K562 (cell line): ENCODE measurements at regions not wholly inside any gene's neighbourhood (a gene's known extent, or its start where the extent isn't known, plus 50 kb on each side); places are given as distances from the start of the nearest gene placed in this dataset.

ENCODE experiments used
- ATAC-seq: fragments of 200-7000 bp; cut with Tn5 transposase; 3 replicates; pipeline ENCODE4 v1.9.1; 2020; ENCODE audit warnings: moderate library complexity
- BruUV-seq: library from RNA; stranded (reverse); fragments of 400-500 nt; replicated peaks from 2 replicates; lab custom pipeline; 2021; lab: Mats Ljungman, UMichigan
- CTCF ChIA-PET: fragments of 300-600 bp; formaldehyde crosslinking; extraction: SDS; loops from one replicate; lab custom pipeline; 2021; ENCODE audit warnings: low intra/inter-chr PET ratio; lab: Yijun Ruan, JAX
- POLR2A ChIA-PET: fragments of 300-600, 350-650 bp; sonication (Branson Sonifier 250); formaldehyde crosslinking; extraction: SDS; loops from one replicate; lab custom pipeline; 2021; ENCODE audit warnings: antibody characterized with exemption, inconsistent platforms; lab: Yijun Ruan, JAX
- DNase-seq, 4 experiments: peaks; one replicate each; pipeline versions ENCODE4 v3.0.0 to v3.0.0-alpha.2; 2011 to 2018; ENCODE audit warnings: low spot score in 3 of 4, mixed read lengths in 3 of 4; ENCODE audit errors: extremely low read depth in 1 of 4
- FAIRE-seq: peaks from 2 replicates; lab custom pipeline; 2011; peaks lifted over from hg19 to GRCh38; lab: Jason Lieb, UNC
- H2AFZ ChIP-seq: 2 replicates; pipeline ENCODE4 v1.6.0; 2011; ENCODE audit warnings: low read depth, low read length, control low read depth, inconsistent platforms
- H3K27ac ChIP-seq: fragments of 200-600 bp; 3 replicates; pipeline ENCODE4 v1.8.0; 2011; ENCODE audit warnings: low read depth, mild to moderate bottlenecking, control low read depth, inconsistent platforms, low read length, moderate library complexity, mixed read lengths; ENCODE audit errors: extremely low read depth
- H3K27me3 ChIP-seq, 2 experiments: fragments of 300-600 bp in 1 of 2; 2 replicates in 1 of 2; 3 replicates in 1 of 2; pipeline versions ENCODE4 v1.6.0 to v1.8.0; 2011; ENCODE audit warnings: inconsistent platforms in 2 of 2, low read length in 2 of 2, mild to moderate bottlenecking in 1 of 2, mixed read lengths in 1 of 2, moderate library complexity in 1 of 2; ENCODE audit not compliant: control insufficient read depth in 2 of 2, insufficient read depth in 2 of 2
- H3K36me3 ChIP-seq: fragments of 300-600 bp; 3 replicates; pipeline ENCODE4 v1.8.0; 2011; ENCODE audit warnings: mild to moderate bottlenecking, low read length, inconsistent platforms; ENCODE audit not compliant: control insufficient read depth, insufficient read depth
- H3K4me1 ChIP-seq, 2 experiments: fragments of 200-600 bp in 1 of 2; replicated peaks in 1 of 2; 2 replicates in 1 of 2; 3 replicates in 1 of 2; pipeline versions ENCODE4 v1.5.1 to v1.8.0; 2011; ENCODE audit warnings: inconsistent platforms in 2 of 2, low read length in 2 of 2, mild to moderate bottlenecking in 1 of 2, mixed read lengths in 1 of 2, moderate library complexity in 1 of 2; ENCODE audit not compliant: control insufficient read depth in 2 of 2, insufficient read depth in 2 of 2
- H3K4me2 ChIP-seq: 2 replicates; pipeline ENCODE4 v1.6.1; 2011; ENCODE audit warnings: low read length, control low read depth, inconsistent platforms, mixed read lengths; ENCODE audit not compliant: insufficient read depth
- H3K4me3 ChIP-seq: fragments of 200-600 bp; sonication (generic), shearing (Covaris generic); 2 replicates; pipeline ENCODE4 v1.5.1; 2016; ENCODE audit warnings: control low read depth, inconsistent platforms
- H3K79me2 ChIP-seq: fragments of 200-600 bp; 3 replicates; pipeline ENCODE4 v1.8.0; 2011; ENCODE audit warnings: low read length, inconsistent platforms; ENCODE audit not compliant: control insufficient read depth, insufficient read depth
- H3K9ac ChIP-seq, 2 experiments: 2 replicates each; pipeline versions ENCODE4 v1.6.0 to v1.6.1; 2011; ENCODE audit warnings: low read depth in 2 of 2, low read length in 2 of 2, control low read depth in 1 of 2, inconsistent platforms in 1 of 2, mild to moderate bottlenecking in 1 of 2, mixed read lengths in 1 of 2; ENCODE audit not compliant: insufficient read depth in 1 of 2
- H3K9me1 ChIP-seq: one replicate; pipeline ENCODE4 v1.6.0; 2011; ENCODE audit warnings: inconsistent platforms, mild to moderate bottlenecking, low read length, moderate library complexity; ENCODE audit not compliant: control insufficient read depth, insufficient read depth
- H3K9me3 ChIP-seq: replicated peaks from 2 replicates; pipeline ENCODE4 v1.5.1; 2011; ENCODE audit warnings: low read depth, low read length, inconsistent platforms; ENCODE audit not compliant: control insufficient read depth, insufficient read depth
- H4K20me1 ChIP-seq: replicated peaks from 2 replicates; pipeline ENCODE4 v1.6.1; 2011; ENCODE audit warnings: low read length, inconsistent platforms, mixed read lengths; ENCODE audit not compliant: control insufficient read depth, insufficient read depth
- DACH1 ChIP-seq: fragments of 450-650 bp; IDR thresholded peaks from 2 replicates; pipeline ENCODE4 v1.6.1; 2018; ENCODE audit not compliant: partially characterized antibody
- EZH2 ChIP-seq: IDR thresholded peaks from 2 replicates; pipeline ENCODE4 v1.6.1; 2012; ENCODE audit warnings: low read depth, mild to moderate bottlenecking, inconsistent platforms, low read length, borderline replicate concordance
- GTF2F1 ChIP-seq: IDR thresholded peaks from 2 replicates; pipeline ENCODE4 v1.6.1; 2011; ENCODE audit warnings: low read depth, low read length, improper control_type of control experiment
- NR2F6 ChIP-seq: fragments of 450-650 bp; formaldehyde crosslinking; IDR thresholded peaks from 2 replicates; pipeline ENCODE4 v1.4.0; 2020; ENCODE audit warnings: mild to moderate bottlenecking
- POLR2H ChIP-seq: IDR thresholded peaks from 2 replicates; pipeline ENCODE4 v1.6.1; 2016; ENCODE audit warnings: missing genetic modification characterization, low read depth, mild to moderate bottlenecking, control low read depth, missing compliant biosample characterization, moderate library complexity
- ZNF431 ChIP-seq: sonication (generic); formaldehyde crosslinking; IDR thresholded peaks from 2 replicates; pipeline ENCODE4 v1.8.0; 2022; ENCODE audit warnings: mild to moderate bottlenecking, missing genetic modification reagents
- ZNF696 ChIP-seq: fragments of 250-450 bp; sonication (Bioruptor Pico); conservative IDR thresholded peaks from 2 replicates; pipeline ENCODE4 v1.4.0; 2020; ENCODE audit warnings: mild to moderate bottlenecking, moderate library complexity
- ZNF830 ChIP-seq: fragments of 250-450 bp; sonication (Bioruptor Pico); IDR thresholded peaks from 2 replicates; pipeline ENCODE4 v1.5.0; 2021; ENCODE audit warnings: mild to moderate bottlenecking
- WGBS: fragments of 100-300 bp; shearing (Covaris generic); methylation state at CpG from one replicate; pipeline ENCODE4 v1.1.6; 2016; ENCODE audit warnings: low coverage, mixed read lengths; ENCODE audit not compliant: insufficient coverage; ENCODE audit errors: missing lambda C conversion rate; 5-methylcytosine and 5-hydroxymethylcytosine counted together
- in situ Hi-C: fragments of 300-500 bp; cut with MboI; formaldehyde crosslinking; loops from 4 replicates; pipeline ENCODE4 v1.15.0; 2018; ENCODE audit warnings: inconsistent platforms, mixed read lengths
- intact Hi-C: fragments of 100-400 bp; cut with micrococcal nuclease; formaldehyde crosslinking; loops from 2 replicates; pipeline ENCODE4 v1.14.2; 2022
- TF ChIP-seq, protein P1 (sequence below): fragments of 450-650 bp; formaldehyde crosslinking; IDR thresholded peaks from 2 replicates; pipeline ENCODE4 v1.4.0; 2020; ENCODE audit warnings: mild to moderate bottlenecking, mixed read lengths
- TF ChIP-seq, protein P2 (sequence below): fragments of 250-450 bp; sonication (Bioruptor Pico); IDR thresholded peaks from 2 replicates; pipeline ENCODE4 v1.8.0; 2022; ENCODE audit warnings: moderate library complexity, mild to moderate bottlenecking, inconsistent platforms

DNA sequence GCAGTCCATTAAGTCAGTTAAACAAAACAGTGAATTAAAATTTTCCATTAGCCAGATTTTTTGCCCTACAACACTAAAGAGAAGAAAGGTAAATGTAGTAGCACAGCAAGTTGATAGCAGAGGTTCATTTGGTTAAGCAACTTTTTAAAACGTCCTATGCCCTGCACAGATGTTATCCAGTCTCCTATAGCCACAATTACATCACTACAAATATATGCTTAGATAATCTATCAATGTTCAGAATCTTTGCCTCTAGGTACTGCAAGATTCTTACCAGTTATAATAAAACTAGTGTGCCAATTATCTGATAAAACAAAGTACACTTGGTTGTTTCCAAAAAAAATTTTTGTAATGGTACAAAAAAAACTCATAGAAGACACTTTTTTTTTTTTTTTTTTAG, 175.5 kb upstream of the MYO3A start:
- FAIRE-seq (no peak), ATAC-seq (no peak), DNase-seq (no peak)
- ChIA-PET CTCF (no interaction called here), POLR2A (interaction anchor here (1.2 kb wide), 1 partner anchor 10 kb away, joined by 4 read pairs; no protein-coding TSS in a partner anchor)
- TF ChIP-seq GTF2F1 (no peak), EZH2 (no peak), NR2F6 (no peak), ZNF431 (no peak), POLR2H (no peak), ZNF830 (CRISPR knock-in tag) (no peak), DACH1 (no peak), ZNF696 (CRISPR knock-in tag) (no peak)
- TF ChIP-seq, protein P1, sequence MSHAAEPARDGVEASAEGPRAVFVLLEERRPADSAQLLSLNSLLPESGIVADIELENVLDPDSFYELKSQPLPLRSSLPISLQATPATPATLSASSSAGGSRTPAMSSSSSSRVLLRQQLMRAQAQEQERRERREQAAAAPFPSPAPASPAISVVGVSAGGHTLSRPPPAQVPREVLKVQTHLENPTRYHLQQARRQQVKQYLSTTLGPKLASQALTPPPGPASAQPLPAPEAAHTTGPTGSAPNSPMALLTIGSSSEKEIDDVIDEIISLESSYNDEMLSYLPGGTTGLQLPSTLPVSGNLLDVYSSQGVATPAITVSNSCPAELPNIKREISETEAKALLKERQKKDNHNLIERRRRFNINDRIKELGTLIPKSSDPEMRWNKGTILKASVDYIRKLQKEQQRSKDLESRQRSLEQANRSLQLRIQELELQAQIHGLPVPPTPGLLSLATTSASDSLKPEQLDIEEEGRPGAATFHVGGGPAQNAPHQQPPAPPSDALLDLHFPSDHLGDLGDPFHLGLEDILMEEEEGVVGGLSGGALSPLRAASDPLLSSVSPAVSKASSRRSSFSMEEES: no peak
- TF ChIP-seq, protein P2, sequence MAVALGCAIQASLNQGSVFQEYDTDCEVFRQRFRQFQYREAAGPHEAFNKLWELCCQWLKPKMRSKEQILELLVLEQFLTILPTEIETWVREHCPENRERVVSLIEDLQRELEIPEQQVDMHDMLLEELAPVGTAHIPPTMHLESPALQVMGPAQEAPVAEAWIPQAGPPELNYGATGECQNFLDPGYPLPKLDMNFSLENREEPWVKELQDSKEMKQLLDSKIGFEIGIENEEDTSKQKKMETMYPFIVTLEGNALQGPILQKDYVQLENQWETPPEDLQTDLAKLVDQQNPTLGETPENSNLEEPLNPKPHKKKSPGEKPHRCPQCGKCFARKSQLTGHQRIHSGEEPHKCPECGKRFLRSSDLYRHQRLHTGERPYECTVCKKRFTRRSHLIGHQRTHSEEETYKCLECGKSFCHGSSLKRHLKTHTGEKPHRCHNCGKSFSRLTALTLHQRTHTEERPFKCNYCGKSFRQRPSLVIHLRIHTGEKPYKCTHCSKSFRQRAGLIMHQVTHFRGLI (CRISPR knock-in tag): no peak
- no peak overlapping the region for H3K9ac ChIP-seq
- no peaks in the 10 kb centered on the region for H3K27me3 ChIP-seq
- peaks cover 0 to 4% of the 10 kb centered on the region in 2 experiments; a peak in 3 of 5 replicates for H3K4me1 ChIP-seq
- H3K4me3 ChIP-seq: no peak overlapping the region
- H3K9me1 ChIP-seq: no peaks in the 10 kb centered on the region
- no peaks in the 10 kb centered on the region for H3K79me2 ChIP-seq
- no peaks in the 10 kb centered on the region for H4K20me1 ChIP-seq
- 0% methylated on average over 1 of the region's 1 CpG for WGBS
- in situ Hi-C loops (no loop called here), intact Hi-C loops (loop anchor here (1.0 to 10.0 kb wide), 3 partner anchors 117 to 796 kb away; no protein-coding TSS in a partner anchor)
- 0 out of 2 replicates have a peak, but pooled peaks cover 1% of the 10 kb centered on the region for H3K9me3 ChIP-seq
- no peak overlapping the region for H2AFZ ChIP-seq
- no TSS peak for BruUV-seq
- no peak overlapping the region for H3K27ac ChIP-seq
- no peak overlapping the region for H3K4me2 ChIP-seq
- H3K36me3 ChIP-seq: no peaks in the 10 kb centered on the region
